ENCODE measurements at regions not wholly inside any gene's neighbourhood (a gene's known extent, or its start where the extent isn't known, plus 50 kb on each side); places are given as distances from the start of the nearest gene placed in this dataset.

- no peak for TF ChIP-seq CTCF (IDR thresholded peaks at IDR 0.05; ENCODE audit: control insufficient read depth, insufficient read depth, low read depth, low read length, missing control alignments)
- H3K4me3 ChIP-seq (ENCODE audit: control insufficient read depth, low read depth, low read length), result no peak overlapping the region
- no peak for DNase-seq (ENCODE audit: low read depth)
Measured at GRCh38 chr4:180418819-180419531, 1824.2 kb upstream of the TENM3 start.

- H3K4me3 ChIP-seq (ENCODE audit: control insufficient read depth, low read depth, low read length), result no peak overlapping the region
- TF ChIP-seq CTCF (IDR thresholded peaks at IDR 0.05; ENCODE audit: control insufficient read depth, insufficient read depth, low read depth, low read length, missing control alignments), result no peak
- DNase-seq (ENCODE audit: low read depth), result no peak
Measured at GRCh38 chr4:180422989-180423711, 1820.1 kb upstream of the TENM3 start.

GRCh38 chr4:180423712-180424057 is 1819.5 kb upstream of the TENM3 start:
- TF ChIP-seq CTCF (IDR thresholded peaks at IDR 0.05; ENCODE audit: control insufficient read depth, insufficient read depth, low read depth, low read length, missing control alignments), result no peak
- DNase-seq (ENCODE audit: low read depth), result no peak
- H3K4me3 ChIP-seq (ENCODE audit: control insufficient read depth, low read depth, low read length), result no peak overlapping the region

GRCh38 chr4:180426938-180427337 is 1816.3 kb upstream of the TENM3 start:
- no peak for DNase-seq (ENCODE audit: low read depth)
- H3K4me3 ChIP-seq (ENCODE audit: control insufficient read depth, low read depth, low read length), result no peak overlapping the region
- TF ChIP-seq CTCF (IDR thresholded peaks at IDR 0.05; ENCODE audit: control insufficient read depth, insufficient read depth, low read depth, low read length, missing control alignments), result no peak

- no peak for DNase-seq (ENCODE audit: low read depth)
- TF ChIP-seq CTCF (IDR thresholded peaks at IDR 0.05; ENCODE audit: control insufficient read depth, insufficient read depth, low read depth, low read length, missing control alignments), result no peak
- no peak overlapping the region for H3K4me3 ChIP-seq (ENCODE audit: control insufficient read depth, low read depth, low read length)
Measured at GRCh38 chr4:180430283-180430682, 1812.9 kb upstream of the TENM3 start.

- no peak for TF ChIP-seq CTCF (IDR thresholded peaks at IDR 0.05; ENCODE audit: control insufficient read depth, insufficient read depth, low read depth, low read length, missing control alignments)
- no peak overlapping the region for H3K4me3 ChIP-seq (ENCODE audit: control insufficient read depth, low read depth, low read length)
- DNase-seq (ENCODE audit: low read depth), result no peak
Measured at GRCh38 chr4:180434131-180434895, 1808.9 kb upstream of the TENM3 start.

Measured in AG09309 (cell line).